MCF 10A (cell line): ENCODE measurements at regions not wholly inside any gene's neighbourhood (a gene's known extent, or its start where the extent isn't known, plus 50 kb on each side); places are given as distances from the start of the nearest gene placed in this dataset.

Experiments used
- BruUV-seq: library from RNA; stranded (reverse); fragments of 400-500 nt; replicated peaks from 2 replicates; lab custom pipeline; 2021; lab: Mats Ljungman, UMichigan
- CTCF ChIA-PET: fragments of 300-600 bp; sonication (Branson Sonifier 250); formaldehyde crosslinking; extraction: SDS; loops from one replicate; lab custom pipeline; 2021; ENCODE audit warnings: antibody characterized with exemption, inconsistent platforms; lab: Yijun Ruan, JAX
- POLR2A ChIA-PET: fragments of 300-600, 350-650 bp; sonication (Branson Sonifier 250); formaldehyde crosslinking; extraction: SDS; loops from one replicate; lab custom pipeline; 2020; ENCODE audit warnings: antibody characterized with exemption, inconsistent platforms; lab: Yijun Ruan, JAX
- DNase-seq: peaks from one replicate; pipeline ENCODE4 v3.0.0-alpha.2; 2018; ENCODE audit not compliant: unreplicated experiment
- H3K27ac Mint-ChIP-seq: one replicate; pipeline ENCODE4 v1.8.0; 2022; ENCODE audit warnings: mild to moderate bottlenecking, low read depth, mixed read lengths; ENCODE audit not compliant: unreplicated experiment
- H3K27me3 Mint-ChIP-seq: one replicate; pipeline ENCODE4 v1.8.0; 2022; ENCODE audit warnings: mixed read lengths; ENCODE audit not compliant: insufficient read depth, unreplicated experiment
- H3K36me3 Mint-ChIP-seq: one replicate; pipeline ENCODE4 v1.8.0; 2022; ENCODE audit warnings: mild to moderate bottlenecking, moderate library complexity, mixed read lengths; ENCODE audit not compliant: insufficient read depth, unreplicated experiment
- H3K4me1 Mint-ChIP-seq: one replicate; pipeline ENCODE4 v1.8.0; 2022; ENCODE audit warnings: mixed read lengths; ENCODE audit not compliant: insufficient read depth, unreplicated experiment
- H3K4me3 Mint-ChIP-seq: one replicate; pipeline ENCODE4 v1.8.0; 2022; ENCODE audit warnings: mild to moderate bottlenecking, moderate library complexity, mixed read lengths; ENCODE audit not compliant: unreplicated experiment
- H3K9me3 Mint-ChIP-seq: one replicate; pipeline ENCODE4 v1.8.0; 2022; ENCODE audit warnings: mixed read lengths; ENCODE audit not compliant: unreplicated experiment
- CTCF ChIP-seq: fragments of 200-600 bp; IDR thresholded peaks from one replicate; pipeline ENCODE4 v1.8.0; 2022; ENCODE audit warnings: antibody characterized with exemption, mild to moderate bottlenecking; ENCODE audit not compliant: unreplicated experiment
- intact Hi-C: fragments of 100-400 bp; cut with micrococcal nuclease; formaldehyde crosslinking; loops from 2 replicates; pipeline ENCODE4 v1.14.1; 2022

GRCh38 chr5:68659881-68660280, 433.9 kb upstream of the SLC30A5 start:
- POLR2A ChIA-PET = no interaction called here
- intact Hi-C loops = loop anchor here (5.0 kb wide), 1 partner anchor 373 kb away; no protein-coding TSS in a partner anchor
- peaks cover 17% of the 10 kb centered on the region for H3K4me1 Mint-ChIP-seq
- no peaks in the 10 kb centered on the region for H3K9me3 Mint-ChIP-seq
- CTCF ChIA-PET = no interaction called here
- no peaks in the 10 kb centered on the region for H3K27me3 Mint-ChIP-seq
- H3K4me3 Mint-ChIP-seq = no peak overlapping the region
- BruUV-seq = no TSS peak
- no peaks in the 10 kb centered on the region for H3K36me3 Mint-ChIP-seq
- no peak for DNase-seq
- no peak overlapping the region for H3K27ac Mint-ChIP-seq
- no peak for TF ChIP-seq CTCF

- H3K27me3 Mint-ChIP-seq = no peaks in the 10 kb centered on the region
- CTCF ChIA-PET = interaction anchor here (1.0 to 1.1 kb wide), 2 partner anchors 16 to 375 kb away, joined by 3 read pairs; no protein-coding TSS in a partner anchor
- no peaks in the 10 kb centered on the region for H3K9me3 Mint-ChIP-seq
- no peak overlapping the region for H3K4me3 Mint-ChIP-seq
- POLR2A ChIA-PET = no interaction called here
- peaks cover 16% of the 10 kb centered on the region for H3K4me1 Mint-ChIP-seq
- no peak overlapping the region for H3K27ac Mint-ChIP-seq
- no TSS peak for BruUV-seq
- peaks cover 4% of the 10 kb centered on the region for H3K36me3 Mint-ChIP-seq
- peak; percentile 28 for TF ChIP-seq CTCF
- peak; percentile 45 for DNase-seq
- intact Hi-C loops = no loop called here
Observed at GRCh38 chr5:68661237-68661636, 432.6 kb upstream of the SLC30A5 start.

GRCh38 chr5:68662804-68663307, 431.0 kb upstream of the SLC30A5 start:
- Mint-ChIP-seq H3K9me3 (no peaks in the 10 kb centered on the region), H3K4me3 (no peak overlapping the region), H3K27me3 (peaks cover under 1% of the 10 kb centered on the region), H3K27ac (no peak overlapping the region), H3K4me1 (no peaks in the 10 kb centered on the region), H3K36me3 (peaks cover 4% of the 10 kb centered on the region)
- no TSS peak for BruUV-seq
- TF ChIP-seq CTCF = no peak
- POLR2A ChIA-PET = no interaction called here
- DNase-seq = no peak
- CTCF ChIA-PET = interaction anchor here (0.9 kb wide), 1 partner anchor 1484 kb away, joined by 4 read pairs; no protein-coding TSS in a partner anchor
- intact Hi-C loops = no loop called here

GRCh38 chr5:68669864-68670575, 423.8 kb upstream of the SLC30A5 start:
- ChIA-PET CTCF (no interaction called here), POLR2A (no interaction called here)
- H3K36me3 Mint-ChIP-seq = peaks cover 4% of the 10 kb centered on the region
- H3K4me3 Mint-ChIP-seq = no peak overlapping the region
- H3K9me3 Mint-ChIP-seq = no peaks in the 10 kb centered on the region
- no peak overlapping the region for H3K27ac Mint-ChIP-seq
- BruUV-seq = no TSS peak
- peaks cover 56% of the 10 kb centered on the region for H3K27me3 Mint-ChIP-seq
- no peak for DNase-seq
- intact Hi-C loops = no loop called here
- H3K4me1 Mint-ChIP-seq = no peaks in the 10 kb centered on the region
- no peak for TF ChIP-seq CTCF
